ENCODE measurements at regions not wholly inside any gene's neighbourhood (a gene's known extent, or its start where the extent isn't known, plus 50 kb on each side); places are given as distances from the start of the nearest gene placed in this dataset.

- no peak for TF ChIP-seq POLR2A (IDR thresholded peaks at IDR 0.05)
- TF ChIP-seq, protein P1, sequence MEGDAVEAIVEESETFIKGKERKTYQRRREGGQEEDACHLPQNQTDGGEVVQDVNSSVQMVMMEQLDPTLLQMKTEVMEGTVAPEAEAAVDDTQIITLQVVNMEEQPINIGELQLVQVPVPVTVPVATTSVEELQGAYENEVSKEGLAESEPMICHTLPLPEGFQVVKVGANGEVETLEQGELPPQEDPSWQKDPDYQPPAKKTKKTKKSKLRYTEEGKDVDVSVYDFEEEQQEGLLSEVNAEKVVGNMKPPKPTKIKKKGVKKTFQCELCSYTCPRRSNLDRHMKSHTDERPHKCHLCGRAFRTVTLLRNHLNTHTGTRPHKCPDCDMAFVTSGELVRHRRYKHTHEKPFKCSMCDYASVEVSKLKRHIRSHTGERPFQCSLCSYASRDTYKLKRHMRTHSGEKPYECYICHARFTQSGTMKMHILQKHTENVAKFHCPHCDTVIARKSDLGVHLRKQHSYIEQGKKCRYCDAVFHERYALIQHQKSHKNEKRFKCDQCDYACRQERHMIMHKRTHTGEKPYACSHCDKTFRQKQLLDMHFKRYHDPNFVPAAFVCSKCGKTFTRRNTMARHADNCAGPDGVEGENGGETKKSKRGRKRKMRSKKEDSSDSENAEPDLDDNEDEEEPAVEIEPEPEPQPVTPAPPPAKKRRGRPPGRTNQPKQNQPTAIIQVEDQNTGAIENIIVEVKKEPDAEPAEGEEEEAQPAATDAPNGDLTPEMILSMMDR (IDR thresholded peaks at IDR 0.05), result no peak
These were observed 78.3 kb downstream of the RND3 start for GRCh38 chr2:150409196-150409595.

Data from esophagus squamous epithelium (tissue), 4 donors.